ENCODE measurements at regions not wholly inside any gene's neighbourhood (a gene's known extent, or its start where the extent isn't known, plus 50 kb on each side); places are given as distances from the start of the nearest gene placed in this dataset.

DNA sequence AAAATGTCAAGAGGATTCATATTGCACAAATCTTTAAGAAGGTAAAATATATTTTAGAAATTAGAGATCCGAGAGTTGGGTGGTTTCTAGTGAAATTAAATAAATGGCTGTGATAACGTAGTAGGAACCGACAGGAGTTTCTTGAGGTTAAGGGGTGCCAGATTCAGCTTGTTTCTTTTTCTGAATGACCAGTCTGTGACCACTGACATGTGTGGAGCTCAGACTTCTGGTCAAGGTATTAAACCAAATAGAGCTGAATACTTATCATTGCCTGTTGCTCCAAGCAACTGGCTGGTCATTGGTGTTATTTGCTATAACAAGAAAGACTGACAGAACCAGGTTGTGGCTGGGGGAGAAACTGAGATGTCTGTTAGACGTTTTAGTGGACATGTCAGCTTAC lies 408.2 kb upstream of the HS6ST1 start:
- no peak for DNase-seq (ENCODE audit: low spot score)
- intact Hi-C loops (cut with DNase I), result no loop called here

DNA sequence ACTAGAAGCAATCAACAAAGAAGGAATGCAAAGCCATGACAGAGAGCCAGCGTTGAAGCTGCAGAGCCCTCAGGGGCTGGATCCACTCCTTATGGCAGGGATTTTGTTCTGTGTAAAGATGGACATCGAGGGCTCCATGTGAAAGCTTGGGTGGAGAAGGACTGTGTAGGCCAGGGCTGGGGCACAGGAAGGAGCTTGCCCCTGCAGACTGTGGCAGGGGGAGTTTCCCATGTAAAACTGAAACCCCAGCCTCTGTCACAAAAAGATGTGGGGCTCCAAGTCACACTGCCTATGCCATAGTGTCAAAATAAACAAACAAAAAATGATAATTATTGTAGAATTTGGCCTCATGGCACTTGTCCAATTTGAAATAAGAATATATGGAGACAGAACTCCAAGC lies 408.7 kb upstream of the HS6ST1 start:
- no peak for DNase-seq (ENCODE audit: low spot score)
- intact Hi-C loops (cut with DNase I), result no loop called here

DNA sequence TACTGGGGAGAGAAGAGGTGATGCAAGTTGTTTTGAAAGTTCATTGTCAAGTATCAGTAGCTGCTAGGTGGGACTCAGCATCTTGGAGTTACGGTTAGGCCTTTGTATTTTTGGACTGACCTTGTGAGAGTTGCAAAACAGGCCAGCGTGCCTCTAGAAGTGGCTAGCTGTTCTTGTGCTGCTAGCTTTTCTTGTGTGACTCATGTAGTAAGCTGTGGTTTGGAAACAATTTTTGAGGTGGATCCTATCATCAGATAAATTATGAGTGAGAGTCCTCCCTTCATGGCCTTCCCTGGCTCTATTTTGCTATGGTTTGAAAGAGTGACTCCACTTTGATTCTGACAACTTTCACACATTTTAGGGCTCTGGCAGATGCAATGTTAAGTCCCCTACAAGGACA lies 409.2 kb upstream of the HS6ST1 start:
- intact Hi-C loops (cut with DNase I), result no loop called here
- no peak for DNase-seq (ENCODE audit: low spot score)

DNA sequence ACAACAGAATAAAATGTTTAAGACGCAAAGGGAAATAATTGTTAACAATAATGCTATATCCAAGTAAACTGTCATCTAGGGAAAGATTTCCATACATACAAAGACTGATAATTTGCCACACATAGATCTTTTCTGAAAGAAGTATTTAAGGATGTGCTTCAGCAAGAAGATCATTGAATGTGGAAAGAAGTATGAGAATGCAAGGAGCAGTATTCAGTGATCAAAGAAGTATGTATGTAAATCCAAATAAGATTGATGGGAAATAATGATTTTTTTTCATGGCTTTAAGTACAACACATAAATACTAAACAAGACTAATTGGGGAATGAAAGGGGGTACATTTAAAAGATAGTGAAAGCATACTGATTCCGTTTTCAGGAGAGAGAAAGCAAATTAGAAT lies 410.4 kb upstream of the HS6ST1 start:
- intact Hi-C loops (cut with DNase I), result no loop called here
- no peak for DNase-seq (ENCODE audit: low spot score)

DNA sequence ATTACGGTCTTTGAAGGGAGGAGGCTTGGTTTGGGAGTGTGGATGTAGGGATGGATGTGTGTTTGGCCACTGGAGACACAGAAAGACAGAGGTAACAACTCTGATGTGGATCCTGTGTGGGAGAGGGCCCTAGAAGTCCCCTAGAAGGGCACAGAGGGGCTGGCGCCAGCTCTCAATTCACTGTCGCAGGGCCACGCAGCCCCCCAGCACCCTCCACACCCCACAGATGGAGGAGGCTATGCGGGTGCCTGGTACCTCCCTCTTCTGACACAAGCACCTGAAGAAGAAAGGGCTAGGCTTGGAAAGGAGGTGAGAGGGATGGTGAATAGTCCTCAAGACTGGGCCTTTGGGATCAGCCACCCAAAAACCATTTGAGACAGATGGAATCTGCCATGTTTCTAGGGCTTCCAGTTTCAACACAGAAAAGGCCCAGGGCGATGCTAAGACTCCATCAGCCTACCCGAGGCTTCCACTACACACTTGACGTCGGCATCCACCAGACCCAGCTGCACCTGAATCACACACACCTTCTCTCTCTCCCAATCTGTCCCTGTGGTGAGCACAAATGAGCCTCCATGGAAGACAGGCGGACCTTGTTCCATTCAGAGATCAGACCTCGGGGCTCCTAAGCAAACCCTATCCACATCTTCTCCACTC lies 413.5 kb upstream of the HS6ST1 start:
- intact Hi-C loops (cut with DNase I), result loop anchor here (10.0 kb wide), 1 partner anchor 407 kb away; no protein-coding TSS in a partner anchor
- DNase-seq (ENCODE audit: low spot score), result no peak

DNA sequence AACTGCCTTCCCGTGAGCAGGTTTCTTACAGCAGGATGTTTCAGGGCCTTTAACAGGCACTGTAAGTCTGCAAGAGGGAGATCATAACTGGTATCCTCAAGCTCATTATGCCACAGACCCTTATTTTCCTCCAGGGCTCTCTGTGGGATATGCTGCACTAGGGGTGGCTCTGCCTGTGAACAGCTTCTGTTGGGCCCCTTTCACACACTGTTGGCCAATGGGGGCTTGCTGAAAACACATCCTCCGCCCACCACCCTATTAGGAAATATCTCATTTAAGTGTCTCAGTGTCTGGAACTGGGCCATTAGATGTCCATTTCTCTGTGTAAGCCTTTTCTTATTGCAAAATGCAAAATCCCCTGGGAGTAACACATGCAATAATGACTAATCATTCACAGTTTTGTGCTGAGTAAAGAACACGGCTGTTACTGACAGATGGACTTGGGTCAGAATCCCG lies 414.3 kb upstream of the HS6ST1 start:
- DNase-seq (ENCODE audit: low spot score), result no peak
- intact Hi-C loops (cut with DNase I), result loop anchor here (10.0 kb wide), 1 partner anchor 408 kb away; no protein-coding TSS in a partner anchor

DNA sequence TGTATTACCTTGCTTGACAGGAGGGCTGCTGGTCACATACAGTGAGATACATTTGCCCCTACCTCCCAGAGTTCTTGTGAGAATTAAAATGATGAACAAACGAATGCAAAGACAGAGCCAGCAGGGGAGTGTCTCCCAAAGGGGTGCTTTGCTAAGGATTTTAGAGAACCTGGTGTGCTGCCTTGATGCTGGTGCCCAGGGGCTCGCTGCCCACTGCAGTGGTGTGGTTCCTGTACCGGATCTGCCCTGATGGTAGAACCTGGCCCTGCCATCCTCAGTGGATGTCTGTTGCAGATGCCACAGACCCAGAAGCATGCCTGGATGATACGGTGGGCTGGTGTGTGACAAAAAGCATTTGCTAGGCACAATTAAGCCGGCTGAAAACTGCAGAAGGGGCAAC lies 414.8 kb upstream of the HS6ST1 start:
- DNase-seq (ENCODE audit: low spot score), result no peak
- intact Hi-C loops (cut with DNase I), result loop anchor here (10.0 kb wide), 1 partner anchor 409 kb away; no protein-coding TSS in a partner anchor

DNA sequence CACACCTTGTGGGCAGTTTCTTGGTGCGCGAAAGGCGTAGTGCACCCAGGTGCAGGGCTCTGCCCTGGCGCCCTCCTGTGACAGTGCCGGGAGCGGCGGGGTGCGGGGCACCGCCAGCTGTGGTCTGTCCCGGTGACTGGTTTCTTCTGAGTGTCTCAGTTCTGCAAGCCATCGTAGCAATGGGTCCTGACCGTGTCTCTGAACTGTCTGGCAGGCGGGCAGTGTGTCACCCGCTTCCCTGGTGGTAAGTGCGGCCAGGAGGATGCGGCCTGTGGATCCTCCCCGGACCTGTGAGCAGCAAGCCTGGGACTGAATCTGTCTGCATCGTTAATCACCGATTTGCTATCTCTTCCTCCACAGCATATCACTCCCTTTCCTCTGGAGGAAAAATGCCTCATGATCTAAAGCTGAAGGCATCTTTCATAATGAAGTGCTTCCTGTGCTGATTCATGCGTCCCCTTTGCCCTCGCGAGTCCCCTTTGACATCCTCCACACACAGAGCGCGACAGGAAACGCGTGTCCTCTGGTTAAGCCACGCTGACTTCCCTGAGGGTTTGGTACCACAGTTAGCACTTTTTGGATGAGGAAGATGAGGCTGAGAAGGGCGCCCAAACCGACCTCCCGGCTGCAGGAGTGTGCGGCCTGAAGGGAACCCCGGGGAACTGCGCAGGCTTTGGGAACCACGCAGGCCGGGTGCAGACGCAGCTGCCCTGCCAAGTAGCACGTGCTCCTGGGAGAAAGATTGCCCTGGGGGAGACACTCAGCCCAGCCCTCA lies 416.0 kb upstream of the HS6ST1 start:
- peak; percentile 89 for DNase-seq (ENCODE audit: low spot score)
- intact Hi-C loops (cut with DNase I), result loop anchor here (10.0 kb wide), 1 partner anchor 410 kb away; no protein-coding TSS in a partner anchor

DNA sequence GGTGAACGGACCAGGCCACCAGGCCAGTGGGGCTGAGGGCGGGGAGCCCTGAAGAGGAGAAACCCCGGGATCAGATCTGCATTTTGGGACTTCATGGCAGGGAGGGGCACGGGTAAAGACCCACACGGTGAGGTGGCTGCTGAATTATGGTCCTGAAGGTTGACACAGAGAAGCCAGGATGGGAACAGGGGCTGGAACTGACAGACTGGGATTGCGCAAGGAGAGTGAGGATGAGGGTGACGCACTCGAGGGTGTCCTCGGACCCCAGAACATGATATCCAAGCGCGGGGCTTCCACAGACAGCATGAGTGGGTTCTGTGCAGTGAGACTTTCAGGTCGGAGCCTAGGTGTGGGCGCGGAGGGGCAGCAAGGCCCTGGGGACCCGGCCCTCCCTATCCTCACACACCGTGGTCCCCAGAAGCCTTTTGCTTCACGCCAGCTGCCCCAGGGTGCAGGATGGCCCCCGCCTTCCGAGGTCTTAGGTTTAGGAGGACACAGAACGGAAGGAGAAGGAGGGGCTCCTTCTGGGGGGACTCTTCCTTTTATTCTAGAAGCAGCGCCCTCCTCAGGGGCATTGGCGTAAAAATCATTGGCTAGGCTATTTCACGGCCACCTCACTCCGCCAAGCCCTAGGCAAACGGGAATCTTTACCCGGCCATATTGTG lies 416.8 kb upstream of the HS6ST1 start:
- DNase-seq (ENCODE audit: low spot score), result no peak
- intact Hi-C loops (cut with DNase I), result loop anchor here (10.0 kb wide), 1 partner anchor 411 kb away; no protein-coding TSS in a partner anchor

DNA sequence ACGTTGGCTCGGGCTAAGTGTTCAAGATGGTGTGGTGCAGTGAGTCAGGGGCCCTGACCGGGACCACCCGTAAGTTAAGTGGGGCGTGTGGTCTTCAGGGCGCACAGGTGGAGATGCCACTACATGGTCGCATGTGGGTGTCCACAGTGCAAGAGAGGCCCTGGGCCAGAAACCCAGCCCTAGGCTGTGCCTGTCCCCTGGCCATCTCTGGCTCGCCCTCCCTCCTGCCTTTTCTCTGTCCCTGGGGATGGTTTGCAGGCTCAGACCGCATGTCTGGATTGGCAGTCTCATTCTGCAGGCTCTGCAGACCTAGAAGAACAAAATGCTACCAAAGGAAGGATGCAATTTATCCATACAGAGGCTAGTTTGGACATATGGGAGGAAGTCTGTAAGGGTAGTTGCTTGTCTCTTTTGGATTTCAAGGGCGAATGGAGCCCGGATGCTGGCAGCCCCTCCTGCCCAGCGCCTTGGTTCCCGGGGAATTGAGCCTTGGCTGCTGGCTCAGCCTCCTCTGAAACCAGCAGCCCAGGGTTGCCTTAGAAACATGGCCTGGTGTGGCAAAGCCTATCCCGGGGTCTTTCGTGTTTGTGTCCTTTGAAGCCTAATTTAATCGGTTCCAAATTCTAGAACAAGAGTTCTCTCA lies 417.5 kb upstream of the HS6ST1 start:
- no peak for DNase-seq (ENCODE audit: low spot score)
- intact Hi-C loops (cut with DNase I), result loop anchor here (10.0 kb wide), 1 partner anchor 411 kb away; no protein-coding TSS in a partner anchor

DNA sequence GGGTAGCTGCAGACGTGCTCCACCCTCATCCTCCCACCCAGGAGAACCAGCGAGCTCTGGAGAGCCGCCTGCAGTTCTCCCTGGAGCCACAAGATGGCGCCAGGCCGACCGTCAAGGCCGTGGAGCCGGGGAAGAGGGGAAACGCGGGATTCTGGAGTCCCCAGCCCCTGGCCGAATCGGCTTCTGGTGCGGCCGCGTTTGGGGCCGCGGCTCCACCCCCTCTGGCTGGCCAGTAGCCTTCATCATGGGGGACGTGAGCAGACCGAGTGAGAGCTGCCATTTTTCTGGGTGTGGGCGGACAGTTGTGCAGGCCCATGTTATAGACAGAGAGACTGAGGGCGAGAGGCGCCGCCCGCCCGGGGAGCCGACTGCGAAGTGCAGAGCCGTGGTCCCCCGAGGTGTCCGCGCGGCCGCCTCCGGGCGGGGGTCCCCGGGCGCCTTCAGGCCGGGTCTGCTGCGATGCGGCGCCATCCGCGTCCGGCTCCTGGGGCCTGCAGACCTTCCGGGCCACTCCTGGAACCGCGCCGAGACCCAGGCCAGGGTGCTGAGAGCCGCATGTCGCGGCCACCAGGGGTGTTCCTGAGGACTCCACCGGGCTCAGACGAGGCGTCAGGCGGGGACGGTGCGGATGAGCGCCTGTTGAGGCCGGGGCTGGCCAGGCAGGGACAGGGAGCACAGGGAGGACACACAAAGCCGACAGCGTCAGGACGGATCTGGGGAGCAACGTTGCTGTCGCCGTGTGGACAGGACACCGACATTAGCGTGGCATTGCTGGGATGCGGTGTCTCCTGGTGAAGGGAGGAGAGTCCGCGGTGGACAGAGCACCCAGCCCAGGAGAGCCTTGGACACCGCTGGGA lies 418.2 kb upstream of the HS6ST1 start:
- intact Hi-C loops (cut with DNase I), result loop anchor here (10.0 kb wide), 1 partner anchor 412 kb away; no protein-coding TSS in a partner anchor
- DNase-seq (ENCODE audit: low spot score), result peak; percentile 94

DNA sequence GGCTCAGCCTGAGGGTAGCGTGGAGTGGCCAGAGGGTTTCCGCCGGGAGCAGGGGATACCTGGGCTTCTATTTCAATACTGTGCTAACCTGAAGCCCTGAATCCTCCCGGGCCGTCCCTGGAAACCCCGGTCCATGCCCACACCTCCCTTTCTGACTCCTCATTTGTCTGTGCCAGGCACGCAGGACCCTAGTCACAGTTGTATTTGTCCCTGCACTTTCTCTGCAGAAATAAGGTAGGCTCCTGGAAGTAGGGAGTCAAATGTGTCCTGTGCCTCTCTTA lies 418.8 kb upstream of the HS6ST1 start:
- DNase-seq (ENCODE audit: low spot score), result no peak
- intact Hi-C loops (cut with DNase I), result loop anchor here (10.0 kb wide), 1 partner anchor 413 kb away; no protein-coding TSS in a partner anchor

DNA sequence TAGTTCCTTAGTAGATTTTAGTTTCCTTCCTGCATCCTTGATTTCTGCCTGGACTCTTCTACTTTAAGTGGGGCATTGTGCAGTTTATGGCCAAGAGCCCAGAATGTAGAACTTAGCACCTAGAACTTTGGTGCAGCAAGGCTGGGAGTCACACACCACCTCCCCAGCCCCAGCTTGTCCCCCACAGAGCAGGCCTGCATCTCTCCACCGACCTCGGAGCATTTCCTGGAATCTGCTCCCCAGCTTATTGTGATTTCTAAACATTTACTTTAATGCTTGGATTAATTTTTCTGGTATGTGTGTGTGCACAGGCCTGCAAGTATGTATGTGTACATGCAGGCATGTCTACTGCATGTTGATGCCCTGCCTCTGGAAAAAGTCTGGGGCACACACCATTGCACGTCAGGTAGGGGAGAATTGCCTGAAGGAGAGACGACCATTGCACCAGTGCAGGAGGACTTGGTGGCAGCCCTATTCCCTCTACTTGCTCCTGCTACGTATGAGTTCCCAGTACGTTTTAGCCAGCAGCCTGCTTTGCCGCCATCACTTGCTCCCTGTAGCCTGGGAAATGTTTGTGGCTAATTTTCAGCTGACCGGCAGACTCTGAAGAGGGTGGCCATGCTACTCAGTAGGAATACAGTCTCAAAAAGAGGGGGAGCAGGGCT lies 419.9 kb upstream of the HS6ST1 start:
- intact Hi-C loops (cut with DNase I), result loop anchor here (10.0 kb wide), 1 partner anchor 414 kb away; no protein-coding TSS in a partner anchor

DNA sequence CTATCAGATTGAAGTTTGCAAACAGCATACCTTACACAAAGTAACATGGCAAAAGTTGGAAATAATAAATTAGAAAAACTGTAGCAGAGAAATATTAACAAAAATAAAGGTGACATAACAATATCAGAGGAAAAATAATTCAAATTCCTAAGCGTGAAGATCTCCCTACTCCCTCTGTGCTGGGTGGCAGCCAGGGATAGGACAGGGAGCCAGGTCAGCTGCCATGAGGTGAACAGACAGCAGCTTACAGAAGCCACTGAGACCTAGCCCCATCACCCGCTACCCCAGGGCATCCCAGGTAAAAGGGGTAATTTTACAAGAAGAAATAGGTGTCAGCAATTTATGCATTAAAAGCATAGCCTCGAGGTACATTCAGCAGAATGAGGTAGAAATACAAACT lies 423.8 kb upstream of the HS6ST1 start:
- no peak for DNase-seq (ENCODE audit: low spot score)
- intact Hi-C loops (cut with DNase I), result no loop called here

More for the DNA sequence above, 419.9 kb upstream of the HS6ST1 start:
- DNase-seq (ENCODE audit: low spot score), result no peak

DNA sequence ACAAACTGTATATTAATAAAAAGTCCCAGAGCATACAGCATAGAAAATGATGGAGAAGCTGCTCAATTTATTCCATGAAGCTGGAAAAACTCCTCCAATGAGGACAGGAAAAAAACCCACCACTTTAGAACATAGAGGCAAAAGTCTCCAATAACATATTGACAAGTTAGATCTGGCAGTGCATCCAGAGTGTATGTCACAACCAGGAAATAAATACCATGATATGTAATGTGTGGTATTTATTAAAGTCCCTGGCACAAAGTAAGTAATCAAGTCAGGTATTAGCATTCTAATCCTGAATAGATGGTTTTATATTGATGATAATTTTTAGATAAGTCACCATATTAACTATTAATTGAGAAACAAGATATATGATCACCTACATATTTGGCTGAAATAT lies 427.3 kb upstream of the HS6ST1 start:
- no peak for DNase-seq (ENCODE audit: low spot score)
- intact Hi-C loops (cut with DNase I), result no loop called here

DNA sequence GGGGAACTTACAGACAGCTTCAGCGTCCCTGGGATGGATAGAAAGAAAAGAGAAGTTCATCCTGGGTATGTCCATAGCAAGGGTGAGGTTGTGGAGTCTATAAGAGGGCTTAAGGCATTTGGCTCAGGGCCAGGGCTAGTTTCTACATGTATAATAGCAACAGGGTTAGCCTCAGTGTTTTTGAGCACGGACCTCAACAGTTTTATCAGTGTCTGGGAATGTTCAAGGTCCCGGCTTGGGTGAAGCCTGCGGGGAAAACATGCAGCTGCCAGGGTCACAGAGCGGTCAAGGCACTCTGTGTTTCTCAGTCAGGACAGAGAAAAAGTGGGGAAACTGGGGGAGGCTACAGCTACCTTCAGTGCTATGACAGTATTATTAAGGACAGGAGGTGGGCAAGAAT lies 427.7 kb upstream of the HS6ST1 start:
- intact Hi-C loops (cut with DNase I), result no loop called here
- no peak for DNase-seq (ENCODE audit: low spot score)

DNA sequence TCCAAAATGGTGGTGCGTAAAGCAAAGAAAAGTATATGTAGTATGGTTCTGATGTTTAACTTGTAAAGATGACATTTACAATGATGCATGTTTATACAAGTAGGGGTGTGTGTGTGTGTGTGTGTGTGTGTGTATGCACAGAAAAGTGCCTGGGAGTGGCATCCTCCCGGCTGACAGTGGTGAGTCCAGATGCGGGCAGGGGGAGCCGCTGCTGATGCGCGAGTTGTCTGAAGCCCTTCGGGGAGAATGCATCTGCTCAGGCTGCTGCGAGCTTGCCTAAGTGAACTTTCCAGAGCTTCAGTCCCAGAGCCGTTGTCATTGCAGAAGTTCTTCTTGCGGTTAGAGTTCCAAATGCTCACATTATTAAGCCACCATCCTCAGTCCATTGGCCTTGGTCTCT lies 429.7 kb upstream of the HS6ST1 start:
- intact Hi-C loops (cut with DNase I), result no loop called here
- no peak for DNase-seq (ENCODE audit: low spot score)

All from posterior vena cava (tissue), 2 donors.